K562 (cell line): ENCODE measurements at regions not wholly inside any gene's neighbourhood (a gene's known extent, or its start where the extent isn't known, plus 50 kb on each side); places are given as distances from the start of the nearest gene placed in this dataset.

Source experiments
- ATAC-seq: fragments of 200-7000 bp; cut with Tn5 transposase; 3 replicates; pipeline ENCODE4 v1.9.1; 2020; ENCODE audit warnings: moderate library complexity
- BruUV-seq: library from RNA; stranded (reverse); fragments of 400-500 nt; replicated peaks from 2 replicates; lab custom pipeline; 2021; lab: Mats Ljungman, UMichigan
- CTCF ChIA-PET: fragments of 300-600 bp; formaldehyde crosslinking; extraction: SDS; loops from one replicate; lab custom pipeline; 2021; ENCODE audit warnings: low intra/inter-chr PET ratio; lab: Yijun Ruan, JAX
- POLR2A ChIA-PET: fragments of 300-600, 350-650 bp; sonication (Branson Sonifier 250); formaldehyde crosslinking; extraction: SDS; loops from one replicate; lab custom pipeline; 2021; ENCODE audit warnings: antibody characterized with exemption, inconsistent platforms; lab: Yijun Ruan, JAX
- DNase-seq, 4 experiments: peaks; one replicate each; pipeline versions ENCODE4 v3.0.0 to v3.0.0-alpha.2; 2011 to 2018; ENCODE audit warnings: low spot score in 3 of 4, mixed read lengths in 3 of 4; ENCODE audit errors: extremely low read depth in 1 of 4
- FAIRE-seq: peaks from 2 replicates; lab custom pipeline; 2011; peaks lifted over from hg19 to GRCh38; lab: Jason Lieb, UNC
- H2AFZ ChIP-seq: 2 replicates; pipeline ENCODE4 v1.6.0; 2011; ENCODE audit warnings: low read depth, low read length, control low read depth, inconsistent platforms
- H3K27ac ChIP-seq: fragments of 200-600 bp; 3 replicates; pipeline ENCODE4 v1.8.0; 2011; ENCODE audit warnings: low read depth, mild to moderate bottlenecking, control low read depth, inconsistent platforms, low read length, moderate library complexity, mixed read lengths; ENCODE audit errors: extremely low read depth
- H3K27me3 ChIP-seq, 2 experiments: fragments of 300-600 bp in 1 of 2; 2 replicates in 1 of 2; 3 replicates in 1 of 2; pipeline versions ENCODE4 v1.6.0 to v1.8.0; 2011; ENCODE audit warnings: inconsistent platforms in 2 of 2, low read length in 2 of 2, mild to moderate bottlenecking in 1 of 2, mixed read lengths in 1 of 2, moderate library complexity in 1 of 2; ENCODE audit not compliant: control insufficient read depth in 2 of 2, insufficient read depth in 2 of 2
- H3K36me3 ChIP-seq: fragments of 300-600 bp; 3 replicates; pipeline ENCODE4 v1.8.0; 2011; ENCODE audit warnings: mild to moderate bottlenecking, low read length, inconsistent platforms; ENCODE audit not compliant: control insufficient read depth, insufficient read depth
- H3K4me1 ChIP-seq, 2 experiments: fragments of 200-600 bp in 1 of 2; replicated peaks in 1 of 2; 2 replicates in 1 of 2; 3 replicates in 1 of 2; pipeline versions ENCODE4 v1.5.1 to v1.8.0; 2011; ENCODE audit warnings: inconsistent platforms in 2 of 2, low read length in 2 of 2, mild to moderate bottlenecking in 1 of 2, mixed read lengths in 1 of 2, moderate library complexity in 1 of 2; ENCODE audit not compliant: control insufficient read depth in 2 of 2, insufficient read depth in 2 of 2
- H3K4me2 ChIP-seq: 2 replicates; pipeline ENCODE4 v1.6.1; 2011; ENCODE audit warnings: low read length, control low read depth, inconsistent platforms, mixed read lengths; ENCODE audit not compliant: insufficient read depth
- H3K4me3 ChIP-seq: fragments of 200-600 bp; sonication (generic), shearing (Covaris generic); 2 replicates; pipeline ENCODE4 v1.5.1; 2016; ENCODE audit warnings: control low read depth, inconsistent platforms
- H3K79me2 ChIP-seq: fragments of 200-600 bp; 3 replicates; pipeline ENCODE4 v1.8.0; 2011; ENCODE audit warnings: low read length, inconsistent platforms; ENCODE audit not compliant: control insufficient read depth, insufficient read depth
- H3K9ac ChIP-seq, 2 experiments: 2 replicates each; pipeline versions ENCODE4 v1.6.0 to v1.6.1; 2011; ENCODE audit warnings: low read depth in 2 of 2, low read length in 2 of 2, control low read depth in 1 of 2, inconsistent platforms in 1 of 2, mild to moderate bottlenecking in 1 of 2, mixed read lengths in 1 of 2; ENCODE audit not compliant: insufficient read depth in 1 of 2
- H3K9me1 ChIP-seq: one replicate; pipeline ENCODE4 v1.6.0; 2011; ENCODE audit warnings: inconsistent platforms, mild to moderate bottlenecking, low read length, moderate library complexity; ENCODE audit not compliant: control insufficient read depth, insufficient read depth
- H3K9me3 ChIP-seq: replicated peaks from 2 replicates; pipeline ENCODE4 v1.5.1; 2011; ENCODE audit warnings: low read depth, low read length, inconsistent platforms; ENCODE audit not compliant: control insufficient read depth, insufficient read depth
- H4K20me1 ChIP-seq: replicated peaks from 2 replicates; pipeline ENCODE4 v1.6.1; 2011; ENCODE audit warnings: low read length, inconsistent platforms, mixed read lengths; ENCODE audit not compliant: control insufficient read depth, insufficient read depth
- ELF2 ChIP-seq: fragments of 250-450 bp; sonication (Bioruptor Pico); IDR thresholded peaks from 2 replicates; pipeline ENCODE4 v1.5.0; 2021; ENCODE audit warnings: mild to moderate bottlenecking
- NRF1 ChIP-seq, 2 experiments: fragments of 450-650 bp; IDR thresholded peaks in 1 of 2; conservative IDR thresholded peaks in 1 of 2; 2 replicates each; pipeline ENCODE4 v1.6.1; 2014; ENCODE audit warnings: mild to moderate bottlenecking in 2 of 2
- PURB ChIP-seq: sonication (generic); formaldehyde crosslinking; IDR thresholded peaks from 2 replicates; pipeline ENCODE4 v1.9.0; 2021; ENCODE audit warnings: low read depth, mild to moderate bottlenecking, missing genetic modification reagents
- TOE1 ChIP-seq, 2 experiments: fragments of 450-650 bp in 1 of 2; sonication (generic) in 1 of 2; formaldehyde crosslinking in 1 of 2; IDR thresholded peaks; 2 replicates each; pipeline versions ENCODE4 v1.7.1 to v1.8.0; 2016 to 2022; ENCODE audit warnings: borderline replicate concordance in 2 of 2, mild to moderate bottlenecking in 2 of 2, antibody characterized with exemption in 1 of 2, inconsistent platforms in 1 of 2, low read depth in 1 of 2, missing genetic modification reagents in 1 of 2, moderate library complexity in 1 of 2
- TRIM25 ChIP-seq: fragments of 450-650 bp; IDR thresholded peaks from 2 replicates; pipeline ENCODE4 v1.7.0; 2016; ENCODE audit warnings: borderline replicate concordance
- ZBTB43 ChIP-seq: sonication (generic); formaldehyde crosslinking; IDR thresholded peaks from 2 replicates; pipeline ENCODE4 v1.8.0; 2023; ENCODE audit warnings: mild to moderate bottlenecking, missing genetic modification reagents
- ZHX1 ChIP-seq: fragments of 150-350 bp; conservative IDR thresholded peaks from 2 replicates; pipeline ENCODE4 v1.6.1; 2014; ENCODE audit warnings: low read length
- ZNF121 ChIP-seq: sonication (generic); formaldehyde crosslinking; conservative IDR thresholded peaks from 2 replicates; pipeline ENCODE4 v1.8.0; 2022; ENCODE audit warnings: missing genetic modification reagents
- WGBS: fragments of 100-300 bp; shearing (Covaris generic); methylation state at CpG from one replicate; pipeline ENCODE4 v1.1.6; 2016; ENCODE audit warnings: low coverage, mixed read lengths; ENCODE audit not compliant: insufficient coverage; ENCODE audit errors: missing lambda C conversion rate; 5-methylcytosine and 5-hydroxymethylcytosine counted together
- in situ Hi-C: fragments of 300-500 bp; cut with MboI; formaldehyde crosslinking; loops from 4 replicates; pipeline ENCODE4 v1.15.0; 2018; ENCODE audit warnings: inconsistent platforms, mixed read lengths
- intact Hi-C: fragments of 100-400 bp; cut with micrococcal nuclease; formaldehyde crosslinking; loops from 2 replicates; pipeline ENCODE4 v1.14.2; 2022
- TF ChIP-seq, protein P1 (sequence below): fragments of 250-450 bp; sonication (Bioruptor Pico); IDR thresholded peaks from 2 replicates; pipeline ENCODE4 v1.5.0; 2021; ENCODE audit warnings: mild to moderate bottlenecking, borderline replicate concordance
- TF ChIP-seq, protein P2 (sequence below): fragments of 250-450 bp; sonication (Bioruptor Pico); IDR thresholded peaks from 2 replicates; pipeline ENCODE4 v1.8.0; 2022; ENCODE audit warnings: inconsistent platforms

DNA sequence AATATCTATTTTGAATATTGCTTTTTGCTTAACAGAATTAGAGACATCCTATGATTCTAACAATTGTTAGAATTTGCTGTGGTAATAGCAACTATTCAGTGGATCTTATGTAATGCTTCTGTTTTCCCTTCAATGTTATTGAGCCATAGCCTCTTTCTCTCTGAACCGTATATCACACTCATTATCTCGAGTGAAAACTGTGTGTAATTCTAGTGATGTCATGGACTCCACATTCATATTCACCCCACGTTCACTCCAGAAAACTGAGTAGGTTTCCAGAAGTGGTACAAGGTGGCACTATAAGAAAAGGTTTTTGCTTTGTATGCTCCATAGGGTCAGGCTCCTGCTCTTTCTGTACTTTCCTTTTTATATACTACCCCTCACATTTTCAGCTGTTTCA, 534.3 kb upstream of the PABPC4L start:
- no TSS peak for BruUV-seq
- intact Hi-C loops, result no loop called here
- POLR2A ChIA-PET, result no interaction called here

More for the DNA sequence above, 534.3 kb upstream of the PABPC4L start:
- H4K20me1 ChIP-seq, result no peaks in the 10 kb centered on the region
- no peaks in the 10 kb centered on the region for H3K9me1 ChIP-seq
- ATAC-seq (no peak), FAIRE-seq (no peak), DNase-seq (no peak)
- no peaks in the 10 kb centered on the region for H3K79me2 ChIP-seq
- WGBS, result 0% methylated on average over 3 of the region's 3 CpGs
- no peak for TF ChIP-seq ZBTB43 (CRISPR knock-in tag)
- TF ChIP-seq, protein P1, sequence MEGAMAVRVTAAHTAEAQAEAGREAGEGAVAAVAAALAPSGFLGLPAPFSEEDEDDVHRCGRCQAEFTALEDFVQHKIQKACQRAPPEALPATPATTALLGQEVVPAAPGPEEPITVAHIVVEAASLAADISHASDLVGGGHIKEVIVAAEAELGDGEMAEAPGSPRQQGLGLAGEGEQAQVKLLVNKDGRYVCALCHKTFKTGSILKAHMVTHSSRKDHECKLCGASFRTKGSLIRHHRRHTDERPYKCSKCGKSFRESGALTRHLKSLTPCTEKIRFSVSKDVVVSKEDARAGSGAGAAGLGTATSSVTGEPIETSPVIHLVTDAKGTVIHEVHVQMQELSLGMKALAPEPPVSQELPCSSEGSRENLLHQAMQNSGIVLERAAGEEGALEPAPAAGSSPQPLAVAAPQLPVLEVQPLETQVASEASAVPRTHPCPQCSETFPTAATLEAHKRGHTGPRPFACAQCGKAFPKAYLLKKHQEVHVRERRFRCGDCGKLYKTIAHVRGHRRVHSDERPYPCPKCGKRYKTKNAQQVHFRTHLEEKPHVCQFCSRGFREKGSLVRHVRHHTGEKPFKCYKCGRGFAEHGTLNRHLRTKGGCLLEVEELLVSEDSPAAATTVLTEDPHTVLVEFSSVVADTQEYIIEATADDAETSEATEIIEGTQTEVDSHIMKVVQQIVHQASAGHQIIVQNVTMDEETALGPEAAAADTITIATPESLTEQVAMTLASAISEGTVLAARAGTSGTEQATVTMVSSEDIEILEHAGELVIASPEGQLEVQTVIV, result no peak
- no peak for TF ChIP-seq TRIM25
- TF ChIP-seq ZHX1, result no peak
- no peak for TF ChIP-seq TOE1 (IDR thresholded peaks at IDR 0.05; ENCODE audit: borderline replicate concordance)
- TF ChIP-seq TOE1 (CRISPR knock-in tag; IDR thresholded peaks at IDR 0.05; ENCODE audit: borderline replicate concordance, low read depth), result no peak
- TF ChIP-seq ELF2 (CRISPR knock-in tag), result no peak
- TF ChIP-seq, protein P2, sequence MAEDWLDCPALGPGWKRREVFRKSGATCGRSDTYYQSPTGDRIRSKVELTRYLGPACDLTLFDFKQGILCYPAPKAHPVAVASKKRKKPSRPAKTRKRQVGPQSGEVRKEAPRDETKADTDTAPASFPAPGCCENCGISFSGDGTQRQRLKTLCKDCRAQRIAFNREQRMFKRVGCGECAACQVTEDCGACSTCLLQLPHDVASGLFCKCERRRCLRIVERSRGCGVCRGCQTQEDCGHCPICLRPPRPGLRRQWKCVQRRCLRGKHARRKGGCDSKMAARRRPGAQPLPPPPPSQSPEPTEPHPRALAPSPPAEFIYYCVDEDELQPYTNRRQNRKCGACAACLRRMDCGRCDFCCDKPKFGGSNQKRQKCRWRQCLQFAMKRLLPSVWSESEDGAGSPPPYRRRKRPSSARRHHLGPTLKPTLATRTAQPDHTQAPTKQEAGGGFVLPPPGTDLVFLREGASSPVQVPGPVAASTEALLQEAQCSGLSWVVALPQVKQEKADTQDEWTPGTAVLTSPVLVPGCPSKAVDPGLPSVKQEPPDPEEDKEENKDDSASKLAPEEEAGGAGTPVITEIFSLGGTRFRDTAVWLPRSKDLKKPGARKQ (CRISPR knock-in tag), result no peak
- no peak for TF ChIP-seq NRF1 (conservative IDR thresholded peaks at IDR 0.05 in 1 of 2, IDR thresholded peaks at IDR 0.05 in 1 of 2)
- TF ChIP-seq PURB, result no peak
- no peak for TF ChIP-seq ZNF121 (CRISPR knock-in tag)
- no peaks in the 10 kb centered on the region; the same call in 1 of the 2 replicates for H3K9me3 ChIP-seq
- no peak overlapping the region for H3K27ac ChIP-seq
- CTCF ChIA-PET, result no interaction called here
- H3K4me2 ChIP-seq, result no peak overlapping the region
- H3K36me3 ChIP-seq, result no peaks in the 10 kb centered on the region
- H2AFZ ChIP-seq, result no peak overlapping the region
- H3K9ac ChIP-seq, result no peak overlapping the region
- in situ Hi-C loops, result no loop called here
- H3K27me3 ChIP-seq, result no peaks in the 10 kb centered on the region
- no peaks in the 10 kb centered on the region for H3K4me1 ChIP-seq
- no peak overlapping the region for H3K4me3 ChIP-seq
